Uterus (tissue), 3 donors: ENCODE measurements at regions not wholly inside any gene's neighbourhood (a gene's known extent, or its start where the extent isn't known, plus 50 kb on each side); places are given as distances from the start of the nearest gene placed in this dataset.

ENCODE experiments used
- DNase-seq, 2 donors: peaks; one replicate each; pipeline ENCODE4 v3.0.0-alpha.2; 2019 to 2020
- H3K27ac ChIP-seq, 2 donors: fragments of 200-600 bp; sonication (generic); 1 replicate in 1 of 2; 2 replicates in 1 of 2; pipeline ENCODE4 v1.5.1; 2016 to 2018
- H3K27me3 ChIP-seq, 2 donors: fragments of 200-600 bp; sonication (generic); one replicate each; pipeline ENCODE4 v1.5.1; 2018 to 2019; ENCODE audit warnings: control low read depth in 1 of 2
- H3K36me3 ChIP-seq, 2 donors: fragments of 200-600 bp; sonication (generic); one replicate each; pipeline ENCODE4 v1.5.1; 2019; ENCODE audit warnings: control low read depth in 1 of 2
- H3K4me1 ChIP-seq, 2 donors: fragments of 200-600 bp; sonication (generic); one replicate each; pipeline ENCODE4 v1.5.1; 2018 to 2019; ENCODE audit warnings: control low read depth in 1 of 2
- H3K4me3 ChIP-seq, 2 donors: fragments of 200-600 bp; sonication (generic); 1 replicate in 1 of 2; 2 replicates in 1 of 2; pipeline ENCODE4 v1.5.1; 2018 to 2019; ENCODE audit warnings: mild to moderate bottlenecking in 1 of 2
- H3K9me3 ChIP-seq, 2 donors: fragments of 200-600 bp; sonication (generic); one replicate each; pipeline ENCODE4 v1.5.1; 2019; ENCODE audit warnings: control low read depth in 1 of 2
- POLR2A ChIP-seq, 2 donors: fragments of 450-650 bp; IDR thresholded peaks; one replicate each; pipeline ENCODE4 v1.6.1; 2016; ENCODE audit warnings: antibody characterized with exemption in 2 of 2, mild to moderate bottlenecking in 1 of 2, moderate library complexity in 1 of 2
- intact Hi-C: fragments of 100-400 bp; cut with DNase I; formaldehyde crosslinking; loops from one replicate; pipeline ENCODE4 v1.15.1; 2023; ENCODE audit warnings: low total_unique reads
- TF ChIP-seq, protein P1 (sequence below), 4 experiments: fragments of 200-600 bp in 2 of 4; fragments of 450-650 bp in 2 of 4; sonication (generic) in 2 of 4; IDR thresholded peaks; one replicate each; pipeline ENCODE4 v1.5.1; 2016 to 2019; ENCODE audit warnings: antibody characterized with exemption in 4 of 4, mild to moderate bottlenecking in 2 of 4, moderate library complexity in 1 of 4
- donor health status: DM: yes; HTN: yes; CAD: no.

DNA sequence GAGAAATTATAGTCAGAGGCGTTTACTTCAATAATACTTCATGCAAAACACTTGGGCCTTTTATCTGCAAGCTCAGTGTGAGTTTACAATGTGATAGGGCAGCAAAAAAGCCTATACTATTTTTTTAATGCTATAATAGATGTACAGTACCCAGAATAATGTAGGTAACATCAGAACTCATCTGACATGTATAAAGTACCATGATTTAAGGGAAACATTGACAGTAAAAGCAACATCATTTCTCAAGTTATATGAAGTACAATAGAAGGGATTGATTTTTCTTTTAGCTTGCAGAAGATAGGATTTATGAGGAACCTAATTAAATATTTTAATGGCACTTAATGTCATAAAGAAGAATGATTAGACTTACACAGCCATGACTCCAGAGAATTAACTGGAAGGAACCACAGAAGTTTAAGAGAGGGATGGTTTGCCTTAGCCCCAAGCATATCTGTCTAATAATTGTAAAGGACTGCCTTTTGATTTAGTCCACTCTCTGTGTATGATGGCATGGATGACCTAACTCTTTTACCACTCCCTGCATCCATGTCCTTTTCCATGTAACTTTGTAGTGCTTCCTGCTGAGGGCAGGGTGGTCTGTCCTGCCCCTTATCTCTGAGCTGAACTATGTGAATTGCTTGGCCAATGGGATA is 55.9 kb upstream of the MIS18BP1 start:
- no peak overlapping the region for H3K27ac ChIP-seq
- intact Hi-C loops = no loop called here
- TF ChIP-seq POLR2A (IDR thresholded peaks at IDR 0.05) = no peak
- TF ChIP-seq, protein P1, sequence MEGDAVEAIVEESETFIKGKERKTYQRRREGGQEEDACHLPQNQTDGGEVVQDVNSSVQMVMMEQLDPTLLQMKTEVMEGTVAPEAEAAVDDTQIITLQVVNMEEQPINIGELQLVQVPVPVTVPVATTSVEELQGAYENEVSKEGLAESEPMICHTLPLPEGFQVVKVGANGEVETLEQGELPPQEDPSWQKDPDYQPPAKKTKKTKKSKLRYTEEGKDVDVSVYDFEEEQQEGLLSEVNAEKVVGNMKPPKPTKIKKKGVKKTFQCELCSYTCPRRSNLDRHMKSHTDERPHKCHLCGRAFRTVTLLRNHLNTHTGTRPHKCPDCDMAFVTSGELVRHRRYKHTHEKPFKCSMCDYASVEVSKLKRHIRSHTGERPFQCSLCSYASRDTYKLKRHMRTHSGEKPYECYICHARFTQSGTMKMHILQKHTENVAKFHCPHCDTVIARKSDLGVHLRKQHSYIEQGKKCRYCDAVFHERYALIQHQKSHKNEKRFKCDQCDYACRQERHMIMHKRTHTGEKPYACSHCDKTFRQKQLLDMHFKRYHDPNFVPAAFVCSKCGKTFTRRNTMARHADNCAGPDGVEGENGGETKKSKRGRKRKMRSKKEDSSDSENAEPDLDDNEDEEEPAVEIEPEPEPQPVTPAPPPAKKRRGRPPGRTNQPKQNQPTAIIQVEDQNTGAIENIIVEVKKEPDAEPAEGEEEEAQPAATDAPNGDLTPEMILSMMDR (IDR thresholded peaks at IDR 0.05) = no peak
- no peaks in the 10 kb centered on the region for H3K36me3 ChIP-seq
- H3K27me3 ChIP-seq = no peaks in the 10 kb centered on the region
- DNase-seq = no peak
- H3K4me3 ChIP-seq = no peak overlapping the region
- H3K9me3 ChIP-seq = no peaks in the 10 kb centered on the region
- H3K4me1 ChIP-seq = no peaks in the 10 kb centered on the region
